K562 (cell line): ENCODE measurements at regions not wholly inside any gene's neighbourhood (a gene's known extent, or its start where the extent isn't known, plus 50 kb on each side); places are given as distances from the start of the nearest gene placed in this dataset.

Experiments used
- BHLHE40 ChIP-seq: IDR thresholded peaks from 2 replicates; pipeline ENCODE4 v1.6.1; 2011; ENCODE audit warnings: low read length, improper control_type of control experiment
- BRD9 ChIP-seq: fragments of 450-650 bp; IDR thresholded peaks from 2 replicates; pipeline ENCODE4 v1.6.1; 2018; ENCODE audit warnings: low read depth; ENCODE audit not compliant: partially characterized antibody
- HNRNPH1 ChIP-seq: fragments of 200-400 bp; formaldehyde crosslinking; optimal IDR thresholded peaks from 2 replicates; pipeline ENCODE3; 2017; ENCODE audit warnings: low read depth, mild to moderate bottlenecking, low read length, moderate library complexity
- KLF1 ChIP-seq: fragments of 450-650 bp; IDR thresholded peaks from 2 replicates; pipeline ENCODE4 v1.6.1; 2016; ENCODE audit warnings: missing genetic modification characterization, missing compliant biosample characterization
- MLX ChIP-seq, 2 experiments: fragments of 450-650 bp in 1 of 2; sonication (generic) in 1 of 2; formaldehyde crosslinking; conservative IDR thresholded peaks; 2 replicates each; pipeline versions ENCODE4 v1.4.0 to v1.8.1; 2020 to 2022; ENCODE audit warnings: mild to moderate bottlenecking in 1 of 2, missing genetic modification reagents in 1 of 2
- PHF8 ChIP-seq: fragments of 200-600 bp; sonication (generic); IDR thresholded peaks from 2 replicates; pipeline ENCODE4 v1.6.1; 2012; ENCODE audit warnings: mixed run types, mild to moderate bottlenecking, inconsistent platforms, low read length, moderate library complexity, borderline replicate concordance
- TOE1 ChIP-seq, 2 experiments: fragments of 450-650 bp in 1 of 2; sonication (generic) in 1 of 2; formaldehyde crosslinking in 1 of 2; IDR thresholded peaks; 2 replicates each; pipeline versions ENCODE4 v1.7.1 to v1.8.0; 2016 to 2022; ENCODE audit warnings: borderline replicate concordance in 2 of 2, mild to moderate bottlenecking in 2 of 2, antibody characterized with exemption in 1 of 2, inconsistent platforms in 1 of 2, low read depth in 1 of 2, missing genetic modification reagents in 1 of 2, moderate library complexity in 1 of 2
- ZBTB12 ChIP-seq: fragments of 250-450 bp; sonication (Bioruptor Pico); IDR thresholded peaks from 2 replicates; pipeline ENCODE4 v1.4.0; 2020
- ZBTB17 ChIP-seq: fragments of 450-650 bp; formaldehyde crosslinking; IDR thresholded peaks from 2 replicates; pipeline ENCODE4 v1.4.0; 2020; ENCODE audit warnings: mild to moderate bottlenecking
- ZKSCAN8 ChIP-seq: fragments of 200-800 bp; sonication (Bioruptor generic); IDR thresholded peaks from 2 replicates; pipeline ENCODE4 v1.6.1; 2016; ENCODE audit warnings: missing genetic modification characterization, missing compliant biosample characterization
- ZNF12 ChIP-seq: sonication (generic); formaldehyde crosslinking; IDR thresholded peaks from 2 replicates; pipeline ENCODE4 v1.4.0; 2020; ENCODE audit warnings: mild to moderate bottlenecking, missing genetic modification reagents
- ZNF124 ChIP-seq: sonication (generic); formaldehyde crosslinking; IDR thresholded peaks from 2 replicates; pipeline ENCODE4 v1.8.1; 2022; ENCODE audit warnings: missing genetic modification reagents
- ZNF263 ChIP-seq: sonication (generic); formaldehyde crosslinking; IDR thresholded peaks from 2 replicates; pipeline ENCODE4 v1.8.0; 2022; ENCODE audit warnings: mild to moderate bottlenecking, missing genetic modification reagents, borderline replicate concordance
- ZNF77 ChIP-seq: fragments of 250-450 bp; sonication (Bioruptor Pico); IDR thresholded peaks from 2 replicates; pipeline ENCODE4 v1.5.0; 2020
- TF ChIP-seq, protein P1 (sequence below): fragments of 250-450 bp; sonication (Bioruptor Pico); IDR thresholded peaks from 2 replicates; pipeline ENCODE4 v1.5.0; 2020; ENCODE audit warnings: mild to moderate bottlenecking
- TF ChIP-seq, protein P2 (sequence below): fragments of 450-650 bp; formaldehyde crosslinking; IDR thresholded peaks from 2 replicates; pipeline ENCODE4 v1.4.0; 2022; ENCODE audit warnings: missing genetic modification characterization
- TF ChIP-seq, protein P3 (sequence below): sonication (generic); formaldehyde crosslinking; IDR thresholded peaks from 2 replicates; pipeline ENCODE4 v1.8.0; 2023; ENCODE audit warnings: mild to moderate bottlenecking, missing genetic modification reagents
- TF ChIP-seq, protein P4 (sequence below): fragments of 450-650 bp; formaldehyde crosslinking; conservative IDR thresholded peaks from 2 replicates; pipeline ENCODE4 v1.4.0; 2022; ENCODE audit warnings: mild to moderate bottlenecking, missing genetic modification characterization

DNA sequence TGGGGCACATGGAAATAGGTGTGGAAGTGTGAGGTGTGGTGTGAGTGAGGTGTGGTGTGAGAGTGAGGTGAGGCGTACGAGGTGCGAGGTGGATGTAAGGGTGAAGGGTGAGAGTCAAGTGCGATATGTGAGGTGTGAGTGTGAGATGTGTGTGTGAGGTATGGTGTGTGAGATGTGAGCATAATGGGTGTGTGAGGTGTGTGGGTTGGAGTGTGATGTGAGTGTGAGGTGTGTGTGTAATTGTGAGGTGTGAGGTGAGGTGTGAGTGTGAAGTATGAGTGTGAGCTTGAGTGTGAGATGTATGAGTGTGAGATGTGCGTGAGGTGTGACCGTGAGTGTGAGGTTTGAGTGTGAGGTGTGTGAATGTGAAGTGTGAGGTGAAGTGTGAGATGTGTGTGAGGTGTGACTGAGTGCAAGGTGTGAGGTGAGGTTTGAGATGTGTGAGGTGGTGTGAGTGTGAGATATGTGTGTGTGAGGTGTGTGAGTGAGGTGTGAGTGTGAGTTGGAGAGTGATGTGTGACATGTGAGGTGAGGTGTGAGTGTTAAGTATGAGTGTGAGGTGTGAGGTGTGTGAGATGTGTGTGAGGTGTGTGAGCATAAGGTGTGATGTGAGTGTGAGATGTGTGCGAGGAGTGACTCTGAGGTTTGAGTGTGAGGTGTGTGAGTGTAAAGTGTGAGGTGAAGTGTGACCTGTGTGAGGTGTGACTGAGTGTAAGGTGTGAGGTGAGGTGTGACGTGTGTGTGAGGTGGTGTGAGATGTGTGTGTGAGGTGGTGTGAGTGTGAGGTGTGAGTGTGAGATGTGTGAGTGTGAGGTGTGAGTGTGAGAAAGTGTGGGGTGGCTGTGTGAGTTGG lies 354.0 kb downstream of the FOXL1 start (continued):
- TF ChIP-seq MLX (CRISPR knock-in tag; conservative IDR thresholded peaks at IDR 0.05) = no peak
- TF ChIP-seq HNRNPH1 = no peak
- TF ChIP-seq ZNF12 (CRISPR knock-in tag) = no peak
- no peak for TF ChIP-seq ZNF77 (CRISPR knock-in tag)
- no peak for TF ChIP-seq KLF1 (tag)
- no peak for TF ChIP-seq ZNF124 (CRISPR knock-in tag)
- TF ChIP-seq BRD9 = no peak
- TF ChIP-seq ZBTB12 = no peak
- TF ChIP-seq ZKSCAN8 (CRISPR knock-in tag) = no peak
- no peak for TF ChIP-seq ZNF263 (CRISPR knock-in tag)
- no peak for TF ChIP-seq PHF8
- no peak for TF ChIP-seq BHLHE40
- TF ChIP-seq ZBTB17 (CRISPR knock-in tag) = no peak
- TF ChIP-seq, protein P1, sequence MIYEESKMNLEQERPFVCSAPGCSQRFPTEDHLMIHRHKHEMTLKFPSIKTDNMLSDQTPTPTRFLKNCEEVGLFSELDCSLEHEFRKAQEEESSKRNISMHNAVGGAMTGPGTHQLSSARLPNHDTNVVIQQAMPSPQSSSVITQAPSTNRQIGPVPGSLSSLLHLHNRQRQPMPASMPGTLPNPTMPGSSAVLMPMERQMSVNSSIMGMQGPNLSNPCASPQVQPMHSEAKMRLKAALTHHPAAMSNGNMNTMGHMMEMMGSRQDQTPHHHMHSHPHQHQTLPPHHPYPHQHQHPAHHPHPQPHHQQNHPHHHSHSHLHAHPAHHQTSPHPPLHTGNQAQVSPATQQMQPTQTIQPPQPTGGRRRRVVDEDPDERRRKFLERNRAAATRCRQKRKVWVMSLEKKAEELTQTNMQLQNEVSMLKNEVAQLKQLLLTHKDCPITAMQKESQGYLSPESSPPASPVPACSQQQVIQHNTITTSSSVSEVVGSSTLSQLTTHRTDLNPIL (CRISPR knock-in tag) = no peak
- TF ChIP-seq, protein P2, sequence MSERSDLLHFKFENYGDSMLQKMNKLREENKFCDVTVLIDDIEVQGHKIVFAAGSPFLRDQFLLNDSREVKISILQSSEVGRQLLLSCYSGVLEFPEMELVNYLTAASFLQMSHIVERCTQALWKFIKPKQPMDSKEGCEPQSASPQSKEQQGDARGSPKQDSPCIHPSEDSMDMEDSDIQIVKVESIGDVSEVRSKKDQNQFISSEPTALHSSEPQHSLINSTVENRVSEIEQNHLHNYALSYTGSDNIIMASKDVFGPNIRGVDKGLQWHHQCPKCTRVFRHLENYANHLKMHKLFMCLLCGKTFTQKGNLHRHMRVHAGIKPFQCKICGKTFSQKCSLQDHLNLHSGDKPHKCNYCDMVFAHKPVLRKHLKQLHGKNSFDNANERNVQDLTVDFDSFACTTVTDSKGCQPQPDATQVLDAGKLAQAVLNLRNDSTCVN (CRISPR knock-in tag) = 0 out of 2 replicates have a peak, but pooled peaks have one; percentile 33
- TF ChIP-seq, protein P3, sequence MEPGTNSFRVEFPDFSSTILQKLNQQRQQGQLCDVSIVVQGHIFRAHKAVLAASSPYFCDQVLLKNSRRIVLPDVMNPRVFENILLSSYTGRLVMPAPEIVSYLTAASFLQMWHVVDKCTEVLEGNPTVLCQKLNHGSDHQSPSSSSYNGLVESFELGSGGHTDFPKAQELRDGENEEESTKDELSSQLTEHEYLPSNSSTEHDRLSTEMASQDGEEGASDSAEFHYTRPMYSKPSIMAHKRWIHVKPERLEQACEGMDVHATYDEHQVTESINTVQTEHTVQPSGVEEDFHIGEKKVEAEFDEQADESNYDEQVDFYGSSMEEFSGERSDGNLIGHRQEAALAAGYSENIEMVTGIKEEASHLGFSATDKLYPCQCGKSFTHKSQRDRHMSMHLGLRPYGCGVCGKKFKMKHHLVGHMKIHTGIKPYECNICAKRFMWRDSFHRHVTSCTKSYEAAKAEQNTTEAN (CRISPR knock-in tag) = peak; percentile 90
- TF ChIP-seq, protein P4, sequence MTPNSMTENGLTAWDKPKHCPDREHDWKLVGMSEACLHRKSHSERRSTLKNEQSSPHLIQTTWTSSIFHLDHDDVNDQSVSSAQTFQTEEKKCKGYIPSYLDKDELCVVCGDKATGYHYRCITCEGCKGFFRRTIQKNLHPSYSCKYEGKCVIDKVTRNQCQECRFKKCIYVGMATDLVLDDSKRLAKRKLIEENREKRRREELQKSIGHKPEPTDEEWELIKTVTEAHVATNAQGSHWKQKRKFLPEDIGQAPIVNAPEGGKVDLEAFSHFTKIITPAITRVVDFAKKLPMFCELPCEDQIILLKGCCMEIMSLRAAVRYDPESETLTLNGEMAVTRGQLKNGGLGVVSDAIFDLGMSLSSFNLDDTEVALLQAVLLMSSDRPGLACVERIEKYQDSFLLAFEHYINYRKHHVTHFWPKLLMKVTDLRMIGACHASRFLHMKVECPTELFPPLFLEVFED (CRISPR knock-in tag) = peak; percentile 70
- TF ChIP-seq TOE1 (IDR thresholded peaks at IDR 0.05; ENCODE audit: borderline replicate concordance) = no peak
- no peak for TF ChIP-seq TOE1 (CRISPR knock-in tag; IDR thresholded peaks at IDR 0.05; ENCODE audit: borderline replicate concordance, low read depth)
